ENCODE measurements at regions not wholly inside any gene's neighbourhood (a gene's known extent, or its start where the extent isn't known, plus 50 kb on each side); places are given as distances from the start of the nearest gene placed in this dataset.
"Not testable (repeated sequence)": the region's sequence is repeated elsewhere in the genome, so short reads cannot be mapped to it uniquely, and the experiment has no call there.

DNA sequence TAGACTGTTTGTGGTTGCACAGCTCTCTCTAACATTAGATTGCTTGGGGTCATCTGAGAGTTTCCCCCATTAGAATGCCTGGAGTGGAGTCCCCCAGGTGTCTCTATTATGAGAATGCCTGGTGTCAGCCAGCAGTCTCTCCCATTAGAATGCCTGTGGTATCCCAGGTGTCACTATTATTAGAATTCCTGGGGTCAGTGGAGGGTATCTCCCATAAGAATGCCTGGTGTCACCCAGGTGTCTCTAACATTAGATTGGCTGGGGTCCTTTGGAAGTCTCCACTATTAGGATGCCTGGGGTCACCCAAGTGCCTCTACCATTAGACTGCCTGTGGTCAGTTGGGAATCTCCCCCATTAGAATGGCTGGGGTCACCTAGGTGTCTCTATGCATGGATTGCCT is 1495.1 kb downstream of the UQCRFS1 start:
- H3K36me3 Mint-ChIP-seq, result no peaks in the 10 kb centered on the region
- no peaks in the 10 kb centered on the region for H3K27me3 Mint-ChIP-seq
- no peak for ATAC-seq (ENCODE audit: low read depth)
- H3K9me3 Mint-ChIP-seq, result peaks cover 1% of the 10 kb centered on the region
- H3K4me3 Mint-ChIP-seq, result no peak overlapping the region
- DNase-seq (ENCODE audit: low spot score in 2 of 2), result no peak
- no peak overlapping the region for H3K27ac Mint-ChIP-seq
- no peaks in the 10 kb centered on the region for H3K4me1 Mint-ChIP-seq

DNA sequence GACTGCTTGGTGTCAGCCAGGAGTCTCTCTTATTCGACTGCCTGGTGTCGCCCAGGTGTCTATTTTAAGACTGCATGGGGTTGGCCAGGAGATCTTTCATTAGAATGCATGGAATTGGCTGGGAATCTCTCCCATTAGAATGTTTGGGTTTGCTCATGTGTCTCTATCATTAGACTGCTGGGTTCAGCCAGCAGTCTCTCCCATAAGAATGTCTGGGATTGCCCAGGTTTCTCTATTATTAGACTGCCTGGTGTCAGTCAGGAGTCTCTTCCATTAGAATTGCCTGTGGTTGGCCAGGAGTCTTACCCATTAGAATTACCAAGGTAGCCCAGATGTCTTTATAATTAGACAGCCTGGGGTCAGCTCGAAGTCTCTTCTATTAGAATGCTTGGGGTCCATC is 1496.0 kb downstream of the UQCRFS1 start:
- H3K27ac Mint-ChIP-seq, result no peak overlapping the region
- ATAC-seq (ENCODE audit: low read depth), result no peak
- no peak for DNase-seq (ENCODE audit: low spot score in 2 of 2)
- no peaks in the 10 kb centered on the region for H3K27me3 Mint-ChIP-seq
- H3K36me3 Mint-ChIP-seq, result no peaks in the 10 kb centered on the region
- H3K4me1 Mint-ChIP-seq, result no peaks in the 10 kb centered on the region
- no peak overlapping the region for H3K4me3 Mint-ChIP-seq
- peaks cover 7% of the 10 kb centered on the region for H3K9me3 Mint-ChIP-seq

DNA sequence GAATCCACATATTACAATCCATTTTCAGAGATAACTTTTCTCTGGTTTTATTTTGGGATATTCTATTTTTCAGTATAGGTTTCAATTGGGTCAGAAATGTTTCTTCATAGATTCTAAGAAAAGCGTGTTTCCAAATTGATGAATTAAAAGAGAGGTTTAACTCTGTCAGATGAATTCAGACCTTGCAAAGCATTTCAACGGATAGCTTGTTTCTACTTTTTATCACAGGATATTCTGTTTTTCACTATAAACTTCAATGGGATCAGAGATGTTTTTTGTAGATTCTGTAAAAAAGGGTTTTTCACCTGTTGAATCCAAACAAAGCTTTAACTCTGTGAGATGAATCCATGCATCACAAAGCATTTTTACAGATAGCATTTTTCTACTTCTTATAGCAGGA is 1498.1 kb downstream of the UQCRFS1 start:
- Mint-ChIP-seq H3K9me3 (peaks cover 13% of the 10 kb centered on the region), H3K27me3 (peaks cover 1% of the 10 kb centered on the region), H3K27ac (no peak overlapping the region), H3K36me3 (no peaks in the 10 kb centered on the region), H3K4me1 (no peaks in the 10 kb centered on the region), H3K4me3 (no peak overlapping the region)
- DNase-seq (ENCODE audit: low spot score in 2 of 2) (no peak), ATAC-seq (ENCODE audit: low read depth) (no peak)

GRCh38 chr19:27709496-27709895 is 1503.5 kb downstream of the UQCRFS1 start:
- Mint-ChIP-seq H3K36me3 (peaks cover 2% of the 10 kb centered on the region), H3K9me3 (peaks cover 16% of the 10 kb centered on the region), H3K27me3 (peaks cover 4% of the 10 kb centered on the region), H3K27ac (no peak overlapping the region), H3K4me3 (no peak overlapping the region), H3K4me1 (no peaks in the 10 kb centered on the region)
- DNase-seq (ENCODE audit: low spot score in 2 of 2), result no peak
- no peak for ATAC-seq (ENCODE audit: low read depth)

- peaks cover 16% of the 10 kb centered on the region for H3K9me3 Mint-ChIP-seq
- H3K27me3 Mint-ChIP-seq; H3K27ac Mint-ChIP-seq; ATAC-seq (ENCODE audit: low read depth); DNase-seq (ENCODE audit: low spot score in 2 of 2); H3K4me3 Mint-ChIP-seq; H3K4me1 Mint-ChIP-seq; H3K36me3 Mint-ChIP-seq: not testable (repeated sequence)
These were observed 1504.0 kb downstream of the UQCRFS1 start for GRCh38 chr19:27708986-27709385.

DNA sequence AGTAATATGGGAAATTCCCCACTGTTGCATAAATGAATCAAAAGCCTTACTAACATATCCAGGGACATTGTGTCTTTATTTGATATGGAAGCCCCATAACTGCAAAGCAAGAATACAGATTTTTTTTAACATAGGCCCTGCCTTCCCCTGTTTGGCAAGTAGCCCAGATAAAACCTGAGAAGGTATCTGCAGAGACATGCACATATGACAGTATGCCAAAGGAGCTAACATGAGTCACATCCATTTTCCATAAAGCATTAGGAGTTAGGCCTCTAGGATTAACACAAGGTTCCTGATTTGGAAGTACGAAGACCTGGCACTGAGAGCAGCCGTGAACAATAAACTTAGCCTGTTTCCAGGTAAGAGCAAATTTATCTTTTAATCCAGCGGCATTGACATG is 1505.9 kb downstream of the UQCRFS1 start:
- DNase-seq (ENCODE audit: low spot score in 2 of 2); H3K9me3 Mint-ChIP-seq; H3K36me3 Mint-ChIP-seq; H3K27me3 Mint-ChIP-seq; ATAC-seq (ENCODE audit: low read depth); H3K4me1 Mint-ChIP-seq; H3K27ac Mint-ChIP-seq; H3K4me3 Mint-ChIP-seq: not testable (repeated sequence)

DNA sequence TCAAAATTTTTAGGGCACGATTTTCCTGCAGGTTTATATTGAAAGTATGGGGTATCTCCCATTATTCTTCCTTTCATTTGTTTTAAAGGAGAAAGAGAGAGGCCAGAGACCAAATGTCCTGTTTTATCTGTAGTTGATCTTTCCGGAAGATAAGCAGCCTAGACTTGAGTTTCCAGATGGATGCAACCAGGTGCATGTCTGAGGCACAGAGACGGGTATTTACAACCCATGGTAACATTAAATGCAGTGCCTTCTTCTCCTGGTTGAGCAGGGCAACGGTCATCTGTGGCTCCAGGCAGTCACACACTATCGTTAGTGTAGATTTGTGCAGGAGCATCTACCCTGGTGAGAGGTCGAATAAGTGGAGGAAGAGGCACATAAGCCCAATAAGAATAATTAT is 1507.1 kb downstream of the UQCRFS1 start:
- Mint-ChIP-seq H3K4me3 (no peak overlapping the region), H3K27me3 (peaks cover 3% of the 10 kb centered on the region), H3K9me3 (peaks cover 3% of the 10 kb centered on the region), H3K36me3 (peaks cover 2% of the 10 kb centered on the region), H3K4me1 (no peaks in the 10 kb centered on the region), H3K27ac (no peak overlapping the region)
- no peak for DNase-seq (ENCODE audit: low spot score in 2 of 2)
- ATAC-seq (ENCODE audit: low read depth), result no peak

DNA sequence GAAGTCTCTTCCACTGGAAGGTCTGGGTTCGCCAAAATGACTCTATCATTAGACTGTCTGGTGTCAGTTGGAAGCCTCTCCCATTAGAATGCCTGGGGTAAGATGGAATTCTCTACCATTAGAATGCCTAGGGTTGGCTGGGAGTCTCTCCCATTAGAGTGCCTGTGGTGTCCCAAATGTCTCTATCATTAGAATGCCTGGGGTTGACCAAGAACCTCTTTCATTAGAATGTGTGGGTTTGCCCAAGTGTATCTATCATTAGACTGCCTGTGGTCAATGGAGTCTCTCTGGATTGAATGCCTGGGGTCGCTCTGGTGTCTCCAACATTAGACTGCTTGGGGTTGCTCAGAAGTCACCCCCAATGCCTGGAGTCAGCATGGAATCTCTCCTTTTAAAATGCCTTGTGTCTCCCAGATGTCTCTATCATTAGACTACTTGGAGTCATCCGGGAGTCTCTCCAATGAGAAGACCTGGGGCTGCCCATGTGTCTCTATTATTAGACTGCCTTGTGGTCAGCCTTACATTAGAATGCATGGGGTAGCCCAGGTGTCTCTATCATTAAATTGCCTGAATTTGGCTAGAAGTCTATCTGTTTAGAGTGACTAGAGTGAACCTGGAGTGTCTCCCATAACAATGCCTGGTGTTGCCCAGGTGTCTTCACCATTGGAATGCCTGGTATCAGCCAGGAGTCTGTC is 1518.4 kb downstream of the UQCRFS1 start:
- H3K4me1 Mint-ChIP-seq, result no peaks in the 10 kb centered on the region
- H3K4me3 Mint-ChIP-seq, result no peak overlapping the region
- H3K27ac Mint-ChIP-seq, result no peak overlapping the region
- ATAC-seq (ENCODE audit: low read depth) (no peak), DNase-seq (ENCODE audit: low spot score in 2 of 2) (no peak)
- H3K27me3 Mint-ChIP-seq, result no peaks in the 10 kb centered on the region
- peaks cover 13% of the 10 kb centered on the region for H3K9me3 Mint-ChIP-seq
- no peaks in the 10 kb centered on the region for H3K36me3 Mint-ChIP-seq

GRCh38 chr19:27691991-27692390 is 1521.0 kb downstream of the UQCRFS1 start:
- H3K9me3 Mint-ChIP-seq, result peaks cover 4% of the 10 kb centered on the region

DNA sequence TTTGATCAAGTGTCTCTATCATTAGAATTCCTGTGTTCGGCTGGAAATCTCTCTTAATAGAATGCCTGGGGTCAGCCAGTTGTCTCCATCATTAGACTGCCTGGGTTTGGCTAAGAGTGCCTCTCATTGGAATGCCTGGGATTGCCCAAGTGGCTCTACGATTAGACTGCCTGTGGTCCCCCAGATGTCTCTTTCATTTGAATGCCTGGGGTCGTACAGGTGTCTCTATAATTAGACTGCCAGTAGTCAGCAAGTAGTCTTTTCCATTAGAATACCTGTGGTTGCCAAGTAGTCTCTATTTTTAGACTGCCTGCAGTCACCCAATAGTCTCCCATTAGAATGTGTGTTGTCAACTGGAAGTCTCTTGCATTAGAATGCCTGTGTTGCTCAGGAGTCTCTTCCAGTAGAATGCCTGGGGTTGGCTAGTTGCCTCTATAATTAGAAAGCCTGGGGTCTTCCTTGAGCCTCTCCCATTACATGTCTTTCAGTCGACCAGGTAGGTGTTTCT is 1523.2 kb downstream of the UQCRFS1 start:
- no peak for ATAC-seq (ENCODE audit: low read depth)
- peaks cover 2% of the 10 kb centered on the region for H3K9me3 Mint-ChIP-seq
- no peak overlapping the region for H3K27ac Mint-ChIP-seq

More at GRCh38 chr19:27691991-27692390, 1521.0 kb downstream of the UQCRFS1 start:
- Mint-ChIP-seq H3K27ac (no peak overlapping the region), H3K4me3 (no peak overlapping the region), H3K4me1 (no peaks in the 10 kb centered on the region), H3K27me3 (no peaks in the 10 kb centered on the region), H3K36me3 (no peaks in the 10 kb centered on the region)
- DNase-seq (ENCODE audit: low spot score in 2 of 2) (no peak), ATAC-seq (ENCODE audit: low read depth) (no peak)

DNA sequence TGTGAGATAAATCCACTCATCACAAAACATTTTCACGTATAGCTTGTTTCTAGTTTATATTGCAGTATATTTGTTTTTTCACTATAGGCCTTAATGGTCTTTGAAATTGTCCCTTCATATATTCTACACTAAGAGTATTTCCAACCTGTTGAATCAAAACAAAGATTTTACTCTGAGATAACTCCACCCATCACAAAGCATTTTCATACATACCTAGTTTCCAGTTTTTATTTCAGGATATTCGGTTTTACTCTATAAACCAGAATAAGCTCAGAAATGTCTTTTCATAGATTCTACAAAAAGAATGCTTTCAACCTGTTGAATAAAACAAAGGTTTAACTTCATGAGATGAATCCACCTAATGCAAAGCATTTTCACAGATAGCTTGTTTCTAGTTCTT is 1528.7 kb downstream of the UQCRFS1 start:
- Mint-ChIP-seq H3K4me3 (no peak overlapping the region), H3K36me3 (no peaks in the 10 kb centered on the region), H3K27ac (no peak overlapping the region), H3K27me3 (no peaks in the 10 kb centered on the region), H3K4me1 (no peaks in the 10 kb centered on the region), H3K9me3 (no peaks in the 10 kb centered on the region)
- ATAC-seq (ENCODE audit: low read depth) (no peak), DNase-seq (ENCODE audit: low spot score in 2 of 2) (no peak)

More for the DNA sequence above, 1523.2 kb downstream of the UQCRFS1 start:
- Mint-ChIP-seq H3K36me3 (no peaks in the 10 kb centered on the region), H3K4me1 (no peaks in the 10 kb centered on the region), H3K4me3 (no peak overlapping the region), H3K27me3 (no peaks in the 10 kb centered on the region)
- no peak for DNase-seq (ENCODE audit: low spot score in 2 of 2)

DNA sequence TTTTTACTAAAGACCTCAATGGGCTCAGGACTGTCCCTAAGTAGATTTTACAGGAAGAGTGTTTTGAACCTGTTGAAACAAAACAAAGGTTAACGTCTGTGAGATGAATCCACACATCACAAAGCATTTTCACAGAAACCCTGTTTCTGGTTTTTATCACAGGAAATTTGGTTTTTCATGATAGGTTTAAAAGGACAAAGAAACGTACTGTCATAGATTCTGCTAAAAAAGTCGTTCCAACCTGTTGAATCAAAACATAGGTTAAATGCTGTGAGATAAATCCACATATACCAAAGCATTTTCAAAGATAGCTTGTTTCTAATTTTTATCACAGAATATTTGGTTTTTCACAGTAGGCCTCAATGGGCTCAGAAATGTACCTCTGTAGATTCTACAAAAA is 1531.0 kb downstream of the UQCRFS1 start:
- Mint-ChIP-seq H3K4me1 (no peaks in the 10 kb centered on the region), H3K27ac (no peak overlapping the region), H3K36me3 (no peaks in the 10 kb centered on the region), H3K4me3 (no peak overlapping the region), H3K27me3 (no peaks in the 10 kb centered on the region), H3K9me3 (peaks cover 2% of the 10 kb centered on the region)
- DNase-seq (ENCODE audit: low spot score in 2 of 2) (no peak), ATAC-seq (ENCODE audit: low read depth) (no peak)

DNA sequence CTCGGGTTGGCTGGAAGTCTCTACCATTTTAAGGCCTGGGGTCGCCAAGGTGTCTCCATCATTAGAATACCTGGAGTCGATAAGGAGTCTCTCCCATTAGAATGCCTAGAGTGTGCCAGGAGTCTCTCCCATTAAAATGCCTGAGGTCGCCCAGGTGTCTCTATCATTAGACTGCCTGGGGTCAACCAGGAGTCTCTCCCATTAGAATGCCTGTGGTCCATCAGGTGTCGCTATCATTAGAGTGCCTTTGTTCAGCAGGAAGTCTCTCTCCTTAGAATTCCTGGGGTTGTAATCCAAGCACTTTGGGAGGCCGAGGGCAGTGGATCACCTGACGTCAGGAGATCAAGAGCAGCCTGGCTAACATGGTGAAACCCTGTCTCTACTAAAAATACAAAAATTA is 1533.0 kb downstream of the UQCRFS1 start:
- Mint-ChIP-seq H3K27ac (no peak overlapping the region), H3K4me3 (no peak overlapping the region), H3K27me3 (no peaks in the 10 kb centered on the region), H3K36me3 (no peaks in the 10 kb centered on the region), H3K9me3 (peaks cover 2% of the 10 kb centered on the region), H3K4me1 (no peaks in the 10 kb centered on the region)
- no peak for DNase-seq (ENCODE audit: low spot score in 2 of 2)
- no peak for ATAC-seq (ENCODE audit: low read depth)

DNA sequence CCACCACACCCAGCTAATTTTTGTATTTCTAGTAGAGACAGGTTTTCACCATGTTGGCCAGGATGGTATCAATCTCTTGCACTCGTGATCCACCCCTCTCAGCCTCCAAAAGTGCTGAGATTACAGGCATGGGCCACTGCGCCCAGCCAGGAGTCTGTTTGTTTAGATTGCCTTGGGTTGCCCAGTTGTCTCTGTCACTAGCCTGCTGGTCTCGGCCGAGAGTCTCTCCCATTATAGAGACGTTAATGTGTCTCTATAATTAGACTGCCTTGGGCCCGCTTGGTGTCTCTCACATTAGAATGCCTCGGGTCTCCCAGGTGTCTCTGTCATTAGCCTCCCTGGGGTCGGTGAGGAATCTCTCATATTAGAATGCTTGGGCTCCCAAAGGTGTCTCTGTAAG is 1533.6 kb downstream of the UQCRFS1 start:
- DNase-seq (ENCODE audit: low spot score in 2 of 2) (no peak), ATAC-seq (ENCODE audit: low read depth) (no peak)
- Mint-ChIP-seq H3K36me3 (no peaks in the 10 kb centered on the region), H3K4me1 (no peaks in the 10 kb centered on the region), H3K27me3 (no peaks in the 10 kb centered on the region), H3K4me3 (no peak overlapping the region), H3K27ac (no peak overlapping the region), H3K9me3 (peaks cover 2% of the 10 kb centered on the region)

DNA sequence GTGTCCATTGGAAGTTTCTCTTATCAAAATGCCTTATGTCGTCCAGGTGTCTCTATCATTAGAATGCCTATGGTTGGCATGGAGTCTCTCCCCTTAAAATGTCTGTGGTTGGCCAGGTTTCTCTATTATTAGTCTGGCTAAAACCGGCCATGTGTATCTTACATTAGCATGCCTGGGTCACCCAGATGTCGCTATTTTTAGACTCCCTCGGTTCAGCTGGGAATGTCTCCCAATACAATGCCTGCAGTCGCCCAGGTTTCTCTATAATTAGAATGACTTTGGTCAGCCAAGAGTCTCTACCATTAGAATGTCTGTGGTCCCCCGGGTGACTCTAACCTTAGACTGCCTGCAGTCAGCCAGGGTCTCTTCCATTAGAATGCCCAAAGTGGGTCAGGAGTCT is 1536.1 kb downstream of the UQCRFS1 start:
- no peaks in the 10 kb centered on the region for H3K36me3 Mint-ChIP-seq
- DNase-seq (ENCODE audit: low spot score in 2 of 2) (no peak), ATAC-seq (ENCODE audit: low read depth) (no peak)
- H3K9me3 Mint-ChIP-seq, result peaks cover 2% of the 10 kb centered on the region
- no peak overlapping the region for H3K4me3 Mint-ChIP-seq
- H3K4me1 Mint-ChIP-seq, result no peaks in the 10 kb centered on the region
- no peaks in the 10 kb centered on the region for H3K27me3 Mint-ChIP-seq
- H3K27ac Mint-ChIP-seq, result no peak overlapping the region

Data from memory B cell (primary cell).